ENCODE measurements at regions not wholly inside any gene's neighbourhood (a gene's known extent, or its start where the extent isn't known, plus 50 kb on each side); places are given as distances from the start of the nearest gene placed in this dataset.
"Not testable (repeated sequence)": the region's sequence is repeated elsewhere in the genome, so short reads cannot be mapped to it uniquely, and the experiment has no call there.

DNA sequence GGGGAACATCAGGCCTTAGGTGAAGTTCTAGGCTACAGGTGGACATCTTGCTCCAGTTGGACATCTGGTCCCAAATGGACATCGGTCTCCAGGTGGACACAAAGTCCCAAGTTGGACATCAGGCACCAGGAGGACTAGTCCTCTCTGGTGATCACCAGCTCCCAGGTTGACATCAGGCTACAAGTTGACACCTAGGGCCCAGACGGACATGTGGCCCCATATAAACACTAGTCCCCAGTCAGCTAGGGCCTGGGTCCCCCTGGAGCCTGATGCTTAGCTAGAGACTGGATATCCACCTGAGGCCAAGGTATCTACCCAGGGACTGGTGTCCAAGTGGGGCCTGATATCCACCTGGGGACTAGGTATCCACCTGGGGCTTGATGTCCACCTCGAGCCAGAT lies 75.8 kb upstream of the ZNF337 start:
- DNase-seq, result not testable (repeated sequence)

DNA sequence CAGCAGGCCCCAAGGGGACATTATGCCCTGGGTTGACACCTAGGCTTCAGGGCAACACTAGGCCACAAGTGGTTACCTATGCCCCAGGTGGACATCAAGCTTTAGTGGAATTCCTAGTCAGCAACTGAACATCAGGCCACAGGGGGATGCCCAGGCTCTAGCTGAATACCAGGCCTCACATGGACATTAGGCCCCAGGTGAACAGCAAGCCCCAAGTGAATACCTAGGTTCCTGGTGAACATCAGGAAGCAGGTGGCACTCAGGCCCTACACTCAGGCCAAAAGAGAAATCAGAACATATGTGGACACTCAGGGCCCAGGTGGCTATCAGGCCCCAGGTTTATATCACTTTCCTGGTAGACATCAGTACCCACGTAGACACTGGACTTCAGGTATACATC lies 75.2 kb upstream of the ZNF337 start:
- not testable (repeated sequence) for DNase-seq

DNA sequence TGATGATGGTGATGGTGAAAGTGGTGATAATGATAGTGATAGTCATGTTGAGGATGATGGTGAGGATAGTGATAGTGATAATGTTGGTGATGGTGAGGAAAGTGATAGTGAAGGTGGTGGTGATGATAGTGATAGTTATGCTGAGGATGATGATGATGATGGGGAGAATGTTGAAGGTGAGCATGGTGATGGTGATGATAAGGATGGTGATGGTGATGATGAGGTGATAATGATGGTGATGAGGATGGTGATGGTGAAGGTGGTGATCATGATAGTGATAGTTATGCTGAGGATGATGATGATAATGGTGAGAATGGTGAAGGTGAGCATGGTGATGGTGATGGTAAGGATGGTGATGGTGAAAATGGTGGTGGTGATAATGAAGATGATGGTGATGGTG lies 64.9 kb upstream of the ZNF337 start:
- DNase-seq, result no peak

DNA sequence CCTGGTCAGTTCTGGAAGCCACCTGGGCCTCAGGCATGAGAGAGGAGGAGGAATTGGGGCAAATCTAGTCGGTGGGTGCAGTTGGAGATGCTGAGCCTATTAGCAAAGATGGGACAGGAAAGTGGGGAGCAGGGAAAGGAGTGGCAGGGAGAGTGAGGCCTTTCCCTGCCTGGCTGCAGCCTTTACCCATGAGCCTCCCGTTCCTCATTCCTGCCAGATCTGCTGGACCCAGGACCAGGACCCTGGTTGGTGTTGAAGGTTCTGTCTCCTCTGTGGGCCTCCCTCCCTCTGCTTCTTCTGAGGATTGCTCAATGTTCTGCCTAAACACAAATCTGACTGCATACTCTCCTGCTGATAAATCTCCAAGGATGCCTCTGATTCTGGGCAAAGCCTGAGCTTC lies 64.4 kb upstream of the ZNF337 start:
- DNase-seq, result not testable (repeated sequence)

DNA sequence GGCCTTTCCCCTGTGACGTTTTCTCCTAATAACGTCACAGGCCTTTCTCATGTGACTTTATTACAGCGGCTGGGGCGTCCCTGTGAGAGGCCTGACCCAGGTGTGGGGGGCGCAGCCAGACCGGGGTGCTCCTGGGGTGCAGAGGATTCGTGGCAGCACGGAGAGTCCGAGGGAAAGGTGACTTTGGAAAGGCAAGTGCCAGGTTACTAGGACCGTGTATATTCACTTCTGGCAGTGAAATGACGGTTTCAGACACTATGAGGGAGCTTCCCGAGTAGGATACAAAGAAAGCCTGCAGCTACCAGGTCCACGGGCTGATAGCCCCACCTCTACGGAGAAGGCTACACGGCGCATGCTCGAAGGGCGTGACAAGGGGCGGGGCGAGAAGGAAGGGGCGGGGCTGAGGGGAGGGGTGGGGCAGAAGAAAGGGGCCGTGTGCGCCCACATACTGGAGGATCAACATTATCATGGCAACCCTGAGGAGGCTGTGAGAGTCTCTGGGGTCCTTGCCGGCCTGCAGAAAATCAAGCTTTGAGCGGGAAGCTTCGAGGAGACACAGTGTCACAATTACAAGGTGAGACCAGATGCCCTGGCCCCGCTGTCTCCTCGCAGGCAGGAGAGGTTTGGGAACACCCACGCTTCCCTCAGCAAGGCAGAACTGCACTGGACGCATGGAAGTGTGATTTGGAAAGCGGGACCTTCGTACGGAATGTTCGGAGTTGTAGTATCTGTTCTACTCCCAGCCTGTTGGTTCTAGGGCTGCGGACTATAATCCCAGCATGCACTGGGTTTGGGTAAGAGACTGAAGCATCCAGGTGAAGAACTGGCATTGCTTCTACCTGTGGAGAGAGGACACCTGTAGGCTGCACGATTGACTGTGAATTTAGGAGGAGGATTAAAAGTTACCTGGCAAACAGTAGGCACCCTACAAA lies 54.4 kb upstream of the ZNF337 start:
- peak; percentile 69 for DNase-seq

DNA sequence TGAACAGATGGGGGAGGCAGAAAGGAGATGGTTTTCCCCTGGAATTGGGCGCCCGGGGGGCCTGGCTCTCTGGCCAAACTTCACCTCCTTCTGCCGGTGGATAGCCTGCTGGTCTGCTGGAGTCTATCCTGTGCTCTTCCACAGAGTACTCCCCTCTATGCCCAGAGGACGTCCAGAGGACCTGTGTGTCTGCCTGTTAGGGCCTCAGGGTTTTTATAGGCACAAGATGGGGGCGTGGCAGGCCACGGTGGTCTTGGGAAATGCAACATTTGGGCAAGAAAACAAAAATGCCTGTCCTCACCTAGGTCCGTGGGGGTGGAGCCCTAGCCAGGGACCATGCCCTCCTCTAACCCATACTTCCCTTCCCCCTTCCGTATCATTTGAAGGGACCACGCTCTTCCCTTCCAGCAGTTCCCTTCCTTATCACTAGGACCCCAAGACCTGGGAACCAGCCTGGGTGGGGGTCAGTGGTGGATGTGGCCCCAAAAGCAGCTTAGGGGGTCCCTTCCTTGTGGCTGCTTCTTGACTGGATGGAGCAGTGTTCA lies 53.6 kb upstream of the ZNF337 start:
- DNase-seq, result no peak

DNA sequence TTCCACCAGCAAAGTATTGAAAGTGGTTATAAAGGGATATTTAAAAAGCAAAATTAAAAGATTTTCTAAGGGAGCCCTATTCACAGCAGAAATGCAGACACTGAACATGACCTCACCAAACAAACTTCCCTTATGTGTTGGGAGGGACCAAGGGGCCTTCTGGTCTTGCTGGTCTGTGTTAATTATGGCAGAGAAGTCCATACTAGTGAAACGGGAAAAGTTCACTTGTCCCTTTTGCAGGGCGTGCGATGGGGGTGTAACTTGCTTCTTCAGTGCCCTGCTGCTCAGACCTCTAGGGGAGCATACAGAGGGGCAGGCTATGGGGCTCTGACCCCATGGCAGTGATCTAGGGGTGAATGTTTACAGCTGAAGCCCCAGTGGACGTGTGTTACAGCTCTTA lies 53.0 kb upstream of the ZNF337 start:
- no peak for DNase-seq
